ENCODE measurements at regions not wholly inside any gene's neighbourhood (a gene's known extent, or its start where the extent isn't known, plus 50 kb on each side); places are given as distances from the start of the nearest gene placed in this dataset.

DNA sequence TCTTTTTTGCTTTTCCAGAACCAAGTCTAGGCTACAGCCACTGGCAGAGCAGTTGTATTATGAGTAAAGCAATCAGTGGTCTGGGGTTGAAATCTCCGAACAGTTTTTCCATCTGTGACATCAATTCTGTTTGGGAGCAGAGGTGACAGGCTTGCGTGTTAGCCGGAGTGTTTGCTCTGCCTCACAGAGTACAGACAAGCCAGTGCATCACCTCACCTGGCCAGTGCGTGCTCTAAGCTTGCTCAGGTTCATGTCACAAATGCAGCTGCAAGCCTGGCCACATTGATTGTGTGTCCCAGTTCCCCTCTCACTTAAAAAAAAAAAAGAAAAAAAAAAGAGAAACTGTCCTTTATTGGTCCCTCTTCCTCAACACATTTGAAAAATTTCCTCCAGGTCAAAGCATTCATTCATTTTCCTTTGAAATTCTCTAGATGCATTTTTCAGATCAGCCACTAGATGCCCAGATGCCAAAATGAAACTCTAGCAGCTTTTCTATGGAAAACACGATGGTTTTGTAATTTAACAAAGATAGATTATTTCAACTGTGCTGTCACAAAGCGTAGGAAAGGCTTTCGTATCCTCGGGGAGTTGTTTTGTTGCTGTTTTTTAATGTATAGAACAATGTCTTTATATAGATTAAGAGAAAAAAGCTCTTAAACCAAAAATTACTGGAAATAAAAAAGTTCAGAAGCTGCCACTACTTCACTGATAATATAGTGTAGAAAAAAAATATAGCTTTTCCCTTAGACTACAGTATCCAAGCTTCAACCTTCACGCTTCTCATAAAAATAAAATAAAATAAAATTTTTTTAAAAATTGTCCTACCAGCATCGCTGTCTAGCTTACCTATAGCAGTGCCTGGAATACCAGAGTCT is 585.5 kb downstream of the TLE1 start:
- H2AFZ ChIP-seq (ENCODE audit: low read depth, low read length): no peak overlapping the region
- H3K27me3 ChIP-seq (ENCODE audit: insufficient read depth, low read length): no peaks in the 10 kb centered on the region
- no peaks in the 10 kb centered on the region for H3K36me3 ChIP-seq (ENCODE audit: insufficient read depth, low read length)
- H3K4me1 ChIP-seq (ENCODE audit: insufficient read depth, low read length): no peaks in the 10 kb centered on the region
- H3K4me3 ChIP-seq (ENCODE audit: low read length): no peak overlapping the region
- H3K9me3 ChIP-seq (ENCODE audit: low read length): no peaks in the 10 kb centered on the region

DNA sequence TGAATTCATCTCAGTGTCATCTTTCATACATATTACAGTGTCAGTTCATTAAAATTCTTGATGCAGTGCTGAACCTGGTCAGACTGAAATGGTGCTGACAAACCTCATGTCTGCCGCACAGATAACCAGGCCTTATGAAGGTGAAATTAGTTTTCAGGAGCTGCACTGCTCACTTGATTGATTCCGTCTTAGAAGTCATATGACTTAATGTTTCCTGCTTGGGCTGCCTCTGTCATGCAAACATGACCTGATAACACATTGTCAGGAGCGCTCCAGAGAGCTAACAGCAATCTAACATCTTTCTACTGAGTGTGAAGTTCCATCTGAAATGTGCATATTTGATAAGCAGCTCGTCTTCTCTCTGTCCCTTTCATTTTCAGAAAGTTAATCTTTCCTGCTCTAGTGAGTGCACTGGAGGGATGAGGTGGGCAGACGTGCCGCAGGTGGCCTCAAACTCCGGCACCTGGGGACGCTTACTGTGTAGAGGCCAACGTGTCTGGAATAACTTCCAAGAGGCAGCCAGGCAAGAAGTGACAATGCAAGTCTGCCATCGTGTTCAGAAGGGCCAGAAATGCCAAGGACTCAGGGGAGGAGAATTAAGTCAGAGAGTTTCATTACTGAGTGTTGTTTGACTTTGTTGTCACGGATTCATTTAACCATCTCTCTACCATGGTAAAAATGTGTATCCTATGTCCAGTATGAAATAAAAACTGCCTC is 592.1 kb downstream of the TLE1 start:
- no peak overlapping the region for H3K4me3 ChIP-seq (ENCODE audit: low read length)
- no peaks in the 10 kb centered on the region for H3K9me3 ChIP-seq (ENCODE audit: low read length)
- H2AFZ ChIP-seq (ENCODE audit: low read depth, low read length): no peak overlapping the region
- H3K36me3 ChIP-seq (ENCODE audit: insufficient read depth, low read length): no peaks in the 10 kb centered on the region
- no peaks in the 10 kb centered on the region for H3K4me1 ChIP-seq (ENCODE audit: insufficient read depth, low read length)
- no peaks in the 10 kb centered on the region for H3K27me3 ChIP-seq (ENCODE audit: insufficient read depth, low read length)

DNA sequence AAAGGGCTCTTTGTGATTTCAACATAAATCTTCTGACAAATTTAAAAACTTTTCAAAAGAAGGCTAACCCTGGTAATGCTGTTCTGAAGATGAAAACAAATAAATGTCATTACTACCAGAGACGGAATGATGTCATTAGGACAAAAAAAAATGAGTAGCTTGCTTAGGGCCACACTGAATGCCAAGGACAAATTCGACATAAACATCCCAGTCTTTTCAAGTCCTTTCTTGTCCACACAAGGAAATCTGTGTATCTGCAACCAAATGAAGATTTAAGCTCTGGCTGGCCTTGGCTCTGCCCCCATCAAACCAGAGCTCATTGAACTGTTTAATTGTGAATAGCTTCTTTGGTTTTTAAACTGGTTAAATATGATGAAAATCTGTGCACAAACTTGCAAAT is 592.7 kb downstream of the TLE1 start:
- H3K36me3 ChIP-seq (ENCODE audit: insufficient read depth, low read length): no peaks in the 10 kb centered on the region
- no peaks in the 10 kb centered on the region for H3K27me3 ChIP-seq (ENCODE audit: insufficient read depth, low read length)
- H2AFZ ChIP-seq (ENCODE audit: low read depth, low read length): no peak overlapping the region
- H3K4me1 ChIP-seq (ENCODE audit: insufficient read depth, low read length): no peaks in the 10 kb centered on the region
- no peaks in the 10 kb centered on the region for H3K9me3 ChIP-seq (ENCODE audit: low read length)
- H3K4me3 ChIP-seq (ENCODE audit: low read length): no peak overlapping the region

DNA sequence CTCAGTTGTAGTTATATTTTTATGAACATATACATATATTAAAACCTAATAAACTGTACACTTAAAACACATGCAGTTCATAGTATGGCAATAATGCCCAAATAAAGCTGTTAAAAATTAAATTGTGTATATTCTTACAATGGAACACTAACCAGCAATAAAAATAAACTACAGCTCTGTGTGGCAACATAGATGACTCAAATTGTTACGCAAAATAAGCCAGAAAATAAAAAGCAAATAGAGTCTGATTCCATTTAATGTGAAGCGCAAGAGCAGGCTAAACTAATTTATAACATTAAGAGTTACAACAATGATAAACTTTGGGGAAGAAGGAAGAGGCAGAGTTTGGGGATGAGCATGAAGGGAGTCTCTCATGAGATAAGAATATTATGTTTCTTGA is 597.3 kb downstream of the TLE1 start:
- Histone ChIP-seq H3K27me3 (ENCODE audit: insufficient read depth, low read length) (no peaks in the 10 kb centered on the region), H3K36me3 (ENCODE audit: insufficient read depth, low read length) (no peaks in the 10 kb centered on the region), H3K4me1 (ENCODE audit: insufficient read depth, low read length) (no peaks in the 10 kb centered on the region), H3K4me3 (ENCODE audit: low read length) (no peak overlapping the region), H2AFZ (ENCODE audit: low read depth, low read length) (no peak overlapping the region), H3K9me3 (ENCODE audit: low read length) (no peaks in the 10 kb centered on the region)

DNA sequence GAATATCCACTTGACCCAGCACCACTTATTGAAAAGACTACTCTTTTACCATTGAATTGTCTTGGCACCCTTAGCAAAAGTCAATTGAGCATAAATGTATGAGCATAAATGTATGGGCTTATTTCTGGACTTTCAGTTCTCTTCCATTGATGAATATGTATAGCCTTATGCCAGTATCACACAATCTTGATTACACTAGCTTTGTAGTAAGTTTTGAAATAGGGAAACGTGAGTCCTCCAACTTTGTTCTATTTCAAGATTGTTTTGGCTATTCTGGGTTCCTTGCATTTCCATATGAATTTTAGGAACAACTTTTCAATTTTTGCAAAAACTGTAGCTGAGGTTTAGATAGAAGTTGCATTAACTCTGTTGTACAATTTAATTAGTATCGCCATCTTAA is 601.0 kb downstream of the TLE1 start:
- H3K9me3 ChIP-seq (ENCODE audit: low read length): no peaks in the 10 kb centered on the region
- H3K4me3 ChIP-seq (ENCODE audit: low read length): no peak overlapping the region
- H3K36me3 ChIP-seq (ENCODE audit: insufficient read depth, low read length): no peaks in the 10 kb centered on the region
- H3K4me1 ChIP-seq (ENCODE audit: insufficient read depth, low read length): no peaks in the 10 kb centered on the region
- no peak overlapping the region for H2AFZ ChIP-seq (ENCODE audit: low read depth, low read length)
- no peaks in the 10 kb centered on the region for H3K27me3 ChIP-seq (ENCODE audit: insufficient read depth, low read length)

DNA sequence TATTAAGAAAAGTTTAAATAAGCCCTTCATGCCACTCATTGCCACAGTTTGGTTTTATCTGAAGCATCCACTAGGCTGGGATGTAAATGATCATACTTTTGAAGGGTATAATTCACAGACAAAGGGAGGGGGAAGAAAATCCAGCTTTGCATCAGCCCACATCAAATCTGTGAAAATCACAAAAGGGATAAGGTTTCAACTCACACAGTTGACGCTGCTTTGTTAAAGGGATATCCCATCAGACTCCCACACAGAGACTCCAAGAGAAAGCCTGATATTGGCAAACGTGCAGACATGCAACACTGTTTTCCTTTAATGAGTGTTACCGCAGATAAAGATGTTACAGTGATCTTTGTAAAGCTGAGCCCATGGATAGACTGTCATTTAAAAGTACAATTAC is 602.9 kb downstream of the TLE1 start:
- no peak overlapping the region for H3K4me3 ChIP-seq (ENCODE audit: low read length)
- no peaks in the 10 kb centered on the region for H3K36me3 ChIP-seq (ENCODE audit: insufficient read depth, low read length)
- H3K9me3 ChIP-seq (ENCODE audit: low read length): no peaks in the 10 kb centered on the region
- no peak overlapping the region for H2AFZ ChIP-seq (ENCODE audit: low read depth, low read length)
- H3K4me1 ChIP-seq (ENCODE audit: insufficient read depth, low read length): no peaks in the 10 kb centered on the region
- H3K27me3 ChIP-seq (ENCODE audit: insufficient read depth, low read length): no peaks in the 10 kb centered on the region

DNA sequence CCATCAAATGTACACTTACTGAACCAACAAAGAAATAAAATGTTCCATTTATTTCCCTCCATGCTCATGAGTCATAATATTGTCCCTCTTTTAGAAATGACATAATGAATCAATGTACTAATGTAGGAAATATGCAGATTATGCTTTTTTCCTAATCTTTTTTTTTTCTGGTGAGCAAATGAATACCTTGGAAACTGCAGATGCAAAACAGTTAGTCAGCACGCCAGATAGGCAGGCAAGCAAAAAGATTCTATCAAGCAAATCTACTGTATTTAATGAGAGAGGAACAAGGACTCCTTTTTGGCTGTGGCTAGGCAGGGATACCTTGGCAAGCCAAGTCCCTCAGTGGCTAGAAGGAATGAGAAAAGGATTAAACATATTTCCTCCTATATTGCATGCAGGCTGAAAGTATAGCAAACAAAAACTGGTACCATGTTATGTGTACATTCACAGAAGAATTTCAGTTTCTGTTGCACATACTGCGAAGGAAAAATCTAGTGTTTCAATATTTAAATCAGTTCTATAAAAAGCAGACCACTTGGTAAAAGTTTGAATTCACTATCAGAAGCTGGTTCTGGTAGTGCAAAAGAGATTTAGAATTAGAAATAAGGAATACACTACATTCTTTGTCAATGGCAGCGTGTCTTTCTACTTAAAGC is 605.4 kb downstream of the TLE1 start:
- Histone ChIP-seq H3K36me3 (ENCODE audit: insufficient read depth, low read length) (no peaks in the 10 kb centered on the region), H2AFZ (ENCODE audit: low read depth, low read length) (no peak overlapping the region), H3K27me3 (ENCODE audit: insufficient read depth, low read length) (no peaks in the 10 kb centered on the region), H3K4me1 (ENCODE audit: insufficient read depth, low read length) (no peaks in the 10 kb centered on the region), H3K4me3 (ENCODE audit: low read length) (no peak overlapping the region), H3K9me3 (ENCODE audit: low read length) (no peaks in the 10 kb centered on the region)

DNA sequence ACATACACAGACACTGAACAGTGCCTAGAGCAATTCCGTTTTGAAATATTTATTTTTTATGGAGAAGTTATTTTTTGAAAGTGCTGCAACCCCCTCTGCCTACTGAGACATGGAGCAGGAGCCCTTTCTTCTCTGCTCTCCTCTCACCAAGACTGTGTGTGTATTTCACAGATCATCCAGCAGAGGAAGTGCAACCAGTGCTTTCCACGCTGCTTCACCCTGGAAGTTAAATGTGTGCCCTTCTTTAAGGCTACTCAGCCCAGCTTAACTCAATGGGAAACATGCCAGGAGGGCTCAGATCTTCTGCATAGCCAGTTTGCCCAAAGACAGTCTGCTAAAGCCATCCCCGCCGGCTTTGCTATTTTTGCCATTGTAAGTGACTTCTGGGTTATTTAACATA is 606.3 kb downstream of the TLE1 start:
- Histone ChIP-seq H3K4me3 (ENCODE audit: low read length) (no peak overlapping the region), H2AFZ (ENCODE audit: low read depth, low read length) (no peak overlapping the region), H3K36me3 (ENCODE audit: insufficient read depth, low read length) (no peaks in the 10 kb centered on the region), H3K4me1 (ENCODE audit: insufficient read depth, low read length) (no peaks in the 10 kb centered on the region), H3K9me3 (ENCODE audit: low read length) (no peaks in the 10 kb centered on the region), H3K27me3 (ENCODE audit: insufficient read depth, low read length) (no peaks in the 10 kb centered on the region)

DNA sequence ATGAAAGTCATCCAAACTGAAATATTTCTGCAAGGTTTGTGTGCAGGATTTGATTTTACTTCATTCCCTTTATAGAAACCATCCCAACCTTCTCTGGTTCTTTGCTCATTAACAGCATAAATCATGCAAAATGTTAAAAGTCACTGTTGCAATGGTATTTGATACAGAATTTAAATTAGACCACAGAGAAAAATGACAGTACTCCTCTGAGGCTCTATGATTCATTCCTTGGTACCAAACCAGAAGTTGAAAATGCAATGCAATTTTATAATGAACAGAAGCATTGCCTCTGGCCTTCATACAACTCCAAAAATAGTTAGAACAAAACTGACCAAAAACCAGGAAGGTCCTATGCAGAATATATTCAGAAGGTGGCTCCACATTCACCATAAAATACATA is 607.1 kb downstream of the TLE1 start:
- Histone ChIP-seq H3K9me3 (ENCODE audit: low read length) (no peaks in the 10 kb centered on the region), H3K4me1 (ENCODE audit: insufficient read depth, low read length) (no peaks in the 10 kb centered on the region), H2AFZ (ENCODE audit: low read depth, low read length) (no peak overlapping the region), H3K4me3 (ENCODE audit: low read length) (no peak overlapping the region), H3K36me3 (ENCODE audit: insufficient read depth, low read length) (no peaks in the 10 kb centered on the region), H3K27me3 (ENCODE audit: insufficient read depth, low read length) (no peaks in the 10 kb centered on the region)

DNA sequence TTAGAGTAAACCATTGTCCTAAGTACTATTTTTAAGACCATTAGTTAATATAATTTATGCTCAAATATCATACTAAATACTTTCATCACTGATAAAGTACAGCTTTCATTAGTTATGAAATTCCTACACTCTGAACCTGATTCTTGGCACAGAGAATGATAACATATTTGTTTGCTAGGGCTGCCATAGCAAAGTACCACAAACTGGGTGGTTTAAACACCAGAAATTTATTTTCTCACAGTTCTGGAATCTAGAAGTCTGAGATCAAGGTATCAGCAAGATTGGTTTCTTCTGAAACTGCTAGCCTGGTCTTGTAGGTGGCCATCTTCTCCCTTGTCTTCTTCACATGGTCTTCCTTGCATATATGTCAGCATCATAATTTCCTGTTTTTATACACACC is 608.4 kb downstream of the TLE1 start:
- Histone ChIP-seq H3K36me3 (ENCODE audit: insufficient read depth, low read length) (no peaks in the 10 kb centered on the region), H3K27me3 (ENCODE audit: insufficient read depth, low read length) (no peaks in the 10 kb centered on the region)

DNA sequence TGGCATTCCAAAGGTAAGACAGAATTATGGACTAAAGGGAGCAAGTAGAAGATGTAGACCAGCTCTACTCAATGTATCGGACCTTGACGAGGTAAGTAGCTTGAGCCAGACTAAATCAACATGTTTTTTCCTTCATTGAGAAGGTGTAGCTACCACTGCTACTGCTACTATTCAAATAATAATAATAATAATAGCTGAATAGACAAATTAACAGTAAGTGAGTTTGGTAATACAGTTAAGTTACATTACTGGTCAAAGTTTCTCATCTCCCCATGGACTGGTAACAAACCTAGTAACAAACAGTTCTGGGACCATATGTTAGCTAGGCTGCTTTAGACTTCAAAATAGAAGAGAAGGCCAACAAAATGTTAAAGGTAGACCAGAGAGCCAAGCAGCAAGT is 609.2 kb downstream of the TLE1 start:
- no peaks in the 10 kb centered on the region for H3K27me3 ChIP-seq (ENCODE audit: insufficient read depth, low read length)
- H3K36me3 ChIP-seq (ENCODE audit: insufficient read depth, low read length): no peaks in the 10 kb centered on the region
- H3K4me3 ChIP-seq (ENCODE audit: low read length): no peak overlapping the region
- no peaks in the 10 kb centered on the region for H3K9me3 ChIP-seq (ENCODE audit: low read length)
- H2AFZ ChIP-seq (ENCODE audit: low read depth, low read length): no peak overlapping the region
- H3K4me1 ChIP-seq (ENCODE audit: insufficient read depth, low read length): no peaks in the 10 kb centered on the region

More for the DNA sequence above, 608.4 kb downstream of the TLE1 start:
- no peak overlapping the region for H3K4me3 ChIP-seq (ENCODE audit: low read length)
- no peaks in the 10 kb centered on the region for H3K4me1 ChIP-seq (ENCODE audit: insufficient read depth, low read length)
- H2AFZ ChIP-seq (ENCODE audit: low read depth, low read length): no peak overlapping the region
- H3K9me3 ChIP-seq (ENCODE audit: low read length): no peaks in the 10 kb centered on the region

DNA sequence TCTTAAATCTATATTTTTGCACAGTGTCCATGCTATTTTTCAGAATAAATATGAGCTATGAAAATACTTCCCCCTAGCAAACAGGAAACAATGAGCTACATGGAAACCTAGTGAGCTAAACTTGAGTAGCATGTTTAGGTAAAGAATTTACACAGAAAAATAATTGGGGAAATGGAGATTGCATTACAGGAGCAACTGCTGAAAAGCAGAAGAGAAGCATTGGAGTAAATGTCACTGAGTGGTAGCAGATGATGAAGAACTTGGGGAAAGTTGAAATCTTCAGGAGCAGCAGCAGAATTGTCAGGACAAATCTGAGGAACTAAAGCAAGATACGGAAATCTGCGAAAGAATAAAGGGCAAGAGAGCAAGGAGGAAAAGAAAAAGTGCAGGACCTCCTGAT is 610.3 kb downstream of the TLE1 start:
- Histone ChIP-seq H3K4me3 (ENCODE audit: low read length) (no peak overlapping the region), H2AFZ (ENCODE audit: low read depth, low read length) (no peak overlapping the region), H3K27me3 (ENCODE audit: insufficient read depth, low read length) (no peaks in the 10 kb centered on the region), H3K4me1 (ENCODE audit: insufficient read depth, low read length) (no peaks in the 10 kb centered on the region), H3K36me3 (ENCODE audit: insufficient read depth, low read length) (no peaks in the 10 kb centered on the region), H3K9me3 (ENCODE audit: low read length) (no peaks in the 10 kb centered on the region)

DNA sequence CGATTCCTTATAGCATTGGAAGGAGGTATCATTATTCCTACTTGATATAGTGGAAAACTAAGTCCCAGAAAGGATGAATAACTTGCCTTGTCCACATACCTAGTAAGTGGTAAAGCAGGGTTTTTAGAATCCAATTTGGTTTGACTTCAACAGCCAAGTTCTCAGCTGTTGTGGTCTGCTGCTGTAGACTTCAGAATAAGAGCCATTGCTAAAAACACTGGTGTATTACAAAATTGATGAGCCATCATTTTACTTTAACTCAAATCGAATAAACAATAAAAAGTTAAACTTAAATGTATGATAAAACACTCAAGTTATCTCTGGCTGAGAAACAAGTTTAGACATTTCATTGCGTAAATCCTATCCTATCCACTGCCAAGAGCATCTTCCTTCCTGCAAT is 610.8 kb downstream of the TLE1 start:
- Histone ChIP-seq H3K9me3 (ENCODE audit: low read length) (no peaks in the 10 kb centered on the region), H3K4me1 (ENCODE audit: insufficient read depth, low read length) (no peaks in the 10 kb centered on the region), H3K27me3 (ENCODE audit: insufficient read depth, low read length) (no peaks in the 10 kb centered on the region)

More for the DNA sequence above, 610.8 kb downstream of the TLE1 start:
- Histone ChIP-seq H2AFZ (ENCODE audit: low read depth, low read length) (no peak overlapping the region), H3K36me3 (ENCODE audit: insufficient read depth, low read length) (no peaks in the 10 kb centered on the region), H3K4me3 (ENCODE audit: low read length) (no peak overlapping the region)

Measured in neuron (in vitro differentiated cells).